ENCODE measurements at regions not wholly inside any gene's neighbourhood (a gene's known extent, or its start where the extent isn't known, plus 50 kb on each side); places are given as distances from the start of the nearest gene placed in this dataset.
"Not testable (repeated sequence)": the region's sequence is repeated elsewhere in the genome, so short reads cannot be mapped to it uniquely, and the experiment has no call there.

DNA sequence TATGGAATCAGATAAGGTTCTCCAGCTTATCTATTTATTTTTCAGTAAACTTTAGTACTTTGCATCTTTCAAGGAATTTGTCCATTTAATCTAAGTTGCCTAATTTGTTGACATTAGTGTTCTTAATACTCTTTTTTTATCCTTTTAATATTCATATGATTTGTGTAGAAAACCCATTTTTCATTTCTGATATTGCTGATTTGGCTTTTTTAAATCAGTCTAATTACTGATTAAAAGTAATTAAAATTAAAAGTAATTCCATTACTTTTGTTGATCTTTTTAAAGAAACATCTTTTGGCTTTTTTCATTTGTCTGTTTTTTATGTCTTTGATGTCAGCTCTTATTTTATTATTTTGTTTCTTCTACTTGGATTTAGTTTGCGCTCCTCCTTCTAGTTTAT is 101.2 kb downstream of the CGGBP1 start:
- no peak overlapping the region for H3K4me3 ChIP-seq (ENCODE audit: low read depth, low read length)
- TF ChIP-seq, protein P1, sequence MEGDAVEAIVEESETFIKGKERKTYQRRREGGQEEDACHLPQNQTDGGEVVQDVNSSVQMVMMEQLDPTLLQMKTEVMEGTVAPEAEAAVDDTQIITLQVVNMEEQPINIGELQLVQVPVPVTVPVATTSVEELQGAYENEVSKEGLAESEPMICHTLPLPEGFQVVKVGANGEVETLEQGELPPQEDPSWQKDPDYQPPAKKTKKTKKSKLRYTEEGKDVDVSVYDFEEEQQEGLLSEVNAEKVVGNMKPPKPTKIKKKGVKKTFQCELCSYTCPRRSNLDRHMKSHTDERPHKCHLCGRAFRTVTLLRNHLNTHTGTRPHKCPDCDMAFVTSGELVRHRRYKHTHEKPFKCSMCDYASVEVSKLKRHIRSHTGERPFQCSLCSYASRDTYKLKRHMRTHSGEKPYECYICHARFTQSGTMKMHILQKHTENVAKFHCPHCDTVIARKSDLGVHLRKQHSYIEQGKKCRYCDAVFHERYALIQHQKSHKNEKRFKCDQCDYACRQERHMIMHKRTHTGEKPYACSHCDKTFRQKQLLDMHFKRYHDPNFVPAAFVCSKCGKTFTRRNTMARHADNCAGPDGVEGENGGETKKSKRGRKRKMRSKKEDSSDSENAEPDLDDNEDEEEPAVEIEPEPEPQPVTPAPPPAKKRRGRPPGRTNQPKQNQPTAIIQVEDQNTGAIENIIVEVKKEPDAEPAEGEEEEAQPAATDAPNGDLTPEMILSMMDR (IDR thresholded peaks at IDR 0.05; ENCODE audit: low read depth, low read length) = no peak

DNA sequence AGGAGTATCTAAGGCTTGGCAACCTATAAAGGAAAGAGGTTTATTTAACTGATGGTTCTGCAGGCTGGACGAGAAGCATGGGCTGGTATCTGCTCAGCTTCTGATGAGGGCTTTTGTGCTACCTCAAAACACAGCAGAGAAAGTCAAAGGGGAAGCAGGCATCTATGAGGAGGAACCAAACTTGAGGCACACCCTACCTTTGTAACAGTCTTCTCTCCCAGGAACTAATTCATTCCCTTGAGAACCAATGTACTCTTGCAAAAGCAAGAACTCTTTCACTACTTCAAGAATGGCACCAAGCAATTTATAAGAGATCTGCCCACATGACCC is 109.0 kb downstream of the CGGBP1 start:
- no peak overlapping the region for H3K4me3 ChIP-seq (ENCODE audit: low read depth, low read length)

DNA sequence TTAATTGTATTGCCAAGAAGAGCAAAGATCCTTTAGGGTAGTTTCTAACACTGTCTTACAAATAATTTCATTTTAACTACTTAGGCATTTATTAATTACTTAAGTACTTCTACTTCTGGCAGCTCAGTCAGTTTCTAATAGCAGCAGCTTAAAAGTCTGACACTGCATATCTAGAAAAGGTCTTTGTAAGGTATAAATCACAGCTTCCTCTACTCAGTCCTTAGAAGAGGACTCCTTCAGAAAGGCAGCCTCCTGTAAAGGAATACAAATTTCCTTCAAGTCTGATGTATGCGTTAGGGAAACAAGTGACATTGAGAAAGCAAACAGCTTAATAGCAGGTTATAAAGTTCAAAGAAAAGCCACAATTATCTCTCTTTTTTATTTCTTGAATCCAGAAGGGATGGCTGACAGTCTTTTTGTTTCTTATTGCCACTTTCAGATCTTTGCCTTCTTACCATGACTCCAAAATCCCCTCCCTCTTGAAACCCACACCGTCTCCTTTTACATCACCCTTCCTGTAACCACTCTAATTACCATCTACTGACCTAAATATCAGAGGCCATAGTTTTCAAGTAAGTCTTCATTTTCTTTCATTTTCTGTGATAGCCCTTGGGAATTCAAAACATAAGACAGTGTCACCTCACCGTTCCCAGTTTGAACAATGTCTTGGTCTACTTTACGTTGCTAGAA is 109.5 kb downstream of the CGGBP1 start:
- TF ChIP-seq, protein P1 (IDR thresholded peaks at IDR 0.05; ENCODE audit: low read depth, low read length) = no peak
- no peak overlapping the region for H3K4me3 ChIP-seq (ENCODE audit: low read depth, low read length)

More for the DNA sequence above, 109.0 kb downstream of the CGGBP1 start:
- TF ChIP-seq, protein P1 (IDR thresholded peaks at IDR 0.05; ENCODE audit: low read depth, low read length) = no peak

DNA sequence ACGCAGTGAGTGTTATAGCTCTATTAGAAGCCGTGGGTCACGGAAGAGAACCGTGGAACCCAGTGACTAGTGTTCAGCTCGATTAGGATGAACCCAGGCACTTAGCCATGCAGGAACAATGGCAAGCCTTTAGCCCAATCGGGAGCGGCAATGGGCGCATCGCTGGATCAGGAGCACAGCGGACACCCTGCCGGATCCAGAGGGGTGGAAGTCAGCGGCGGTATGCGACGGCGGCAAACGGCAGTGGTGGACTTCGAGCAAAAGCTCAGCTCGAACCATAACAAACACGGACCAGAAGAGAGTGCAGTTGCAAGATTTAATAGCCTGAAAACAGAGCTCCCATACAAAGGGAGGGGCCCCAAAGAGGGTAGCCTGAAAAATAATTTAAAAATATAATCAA is 112.8 kb downstream of the CGGBP1 start:
- not testable (repeated sequence) for H3K4me3 ChIP-seq (ENCODE audit: low read depth, low read length)

DNA sequence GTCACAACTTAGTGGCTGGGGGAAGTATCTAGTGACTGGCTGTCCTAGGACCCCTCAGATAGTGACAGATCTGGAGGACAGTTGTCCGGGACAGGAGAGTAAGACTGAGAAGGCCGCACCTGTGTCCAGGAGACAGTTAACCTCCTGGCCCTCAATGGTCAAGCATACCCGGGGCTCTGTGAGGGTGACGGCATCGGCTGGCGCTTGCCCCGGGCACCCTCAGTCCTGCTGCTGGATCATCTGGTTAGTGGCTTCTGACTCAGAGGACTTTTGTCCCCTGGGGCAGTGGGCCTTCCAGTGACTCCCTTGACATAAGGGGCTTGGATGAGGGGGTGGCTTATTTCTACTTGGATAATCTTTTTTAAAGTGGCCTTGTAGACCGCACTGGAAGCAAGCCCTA is 116.5 kb downstream of the CGGBP1 start:
- H3K4me3 ChIP-seq (ENCODE audit: low read depth, low read length) = not testable (repeated sequence)

DNA sequence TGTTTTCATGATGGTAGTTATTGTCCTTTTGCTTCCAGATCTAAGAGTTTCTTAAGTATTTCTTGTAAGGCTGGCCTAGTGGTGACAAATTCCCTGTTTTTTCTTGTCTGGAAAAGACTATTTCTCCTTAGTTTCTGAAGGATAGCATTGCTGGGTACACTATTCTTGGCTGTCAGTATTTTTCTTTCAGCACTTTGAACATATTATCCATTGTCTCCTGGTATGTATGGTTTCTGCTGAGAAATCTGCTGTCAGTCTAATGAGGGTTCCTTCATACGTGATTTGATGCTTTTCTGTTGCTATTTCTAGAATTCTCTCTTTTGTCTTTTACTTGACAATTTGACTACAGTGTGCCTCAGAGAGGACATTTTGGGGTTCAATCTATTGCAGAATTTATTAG is 134.3 kb downstream of the CGGBP1 start:
- TF ChIP-seq, protein P1 (IDR thresholded peaks at IDR 0.05; ENCODE audit: low read depth, low read length) = no peak
- H3K4me3 ChIP-seq (ENCODE audit: low read depth, low read length) = no peak overlapping the region

DNA sequence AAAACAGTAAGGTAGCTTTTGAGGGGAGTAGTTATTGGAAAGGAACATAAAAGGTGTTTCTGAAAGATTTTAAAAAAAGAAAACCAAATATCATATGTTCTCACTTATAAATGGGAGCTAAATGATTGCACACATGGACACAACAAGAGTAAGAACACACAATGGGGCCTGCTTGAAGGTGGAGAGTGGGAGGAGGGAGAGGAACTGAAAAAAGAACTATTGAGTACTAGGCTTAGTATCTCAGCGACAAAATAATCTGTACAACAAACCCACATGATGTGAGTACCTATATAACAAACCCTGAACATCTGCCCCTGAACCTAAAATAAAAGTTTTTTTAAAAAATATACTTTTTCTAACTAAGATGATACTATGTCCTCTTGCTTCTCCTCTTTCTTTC is 138.3 kb downstream of the CGGBP1 start:
- TF ChIP-seq, protein P1 (IDR thresholded peaks at IDR 0.05; ENCODE audit: low read depth, low read length) = no peak
- no peak overlapping the region for H3K4me3 ChIP-seq (ENCODE audit: low read depth, low read length)

DNA sequence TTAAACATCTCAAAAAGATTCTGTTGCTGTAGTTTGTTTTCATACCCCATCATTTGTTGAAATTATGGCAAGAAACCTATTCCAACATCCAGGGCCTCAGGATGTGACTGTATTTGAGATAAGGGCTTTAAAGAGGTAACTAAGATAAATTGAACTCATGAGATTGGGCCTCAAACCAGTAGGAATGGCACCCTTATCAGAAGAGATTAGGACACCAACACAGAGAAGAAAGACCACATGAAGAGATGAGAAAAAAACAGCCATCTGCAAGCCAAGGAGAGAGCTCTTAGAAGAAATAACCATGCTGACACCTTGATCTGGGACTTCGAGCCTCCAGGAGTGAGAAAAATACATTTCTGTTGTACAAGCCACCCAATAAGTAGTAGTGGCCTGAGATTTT is 157.7 kb downstream of the CGGBP1 start:
- TF ChIP-seq, protein P1 (IDR thresholded peaks at IDR 0.05; ENCODE audit: low read depth, low read length) = no peak
- H3K4me3 ChIP-seq (ENCODE audit: low read depth, low read length) = no peak overlapping the region
